Bronchial epithelial cell (primary cell): ENCODE measurements at regions not wholly inside any gene's neighbourhood (a gene's known extent, or its start where the extent isn't known, plus 50 kb on each side); places are given as distances from the start of the nearest gene placed in this dataset.
"Not testable (repeated sequence)": the region's sequence is repeated elsewhere in the genome, so short reads cannot be mapped to it uniquely, and the experiment has no call there.

Experiments
- DNase-seq: peaks from one replicate; pipeline ENCODE4 v3.0.0-alpha.2; 2010; ENCODE audit warnings: low read depth
- FAIRE-seq: peaks from 2 replicates; lab custom pipeline; 2011; peaks lifted over from hg19 to GRCh38; lab: Jason Lieb, UNC
- H3K27me3 ChIP-seq: 2 replicates; pipeline ENCODE4 v1.5.1; 2011; ENCODE audit warnings: low read length; ENCODE audit not compliant: control insufficient read depth, insufficient read depth
- H3K36me3 ChIP-seq: 2 replicates; pipeline ENCODE4 v1.5.1; 2011; ENCODE audit warnings: low read length; ENCODE audit not compliant: control insufficient read depth, insufficient read depth
- H3K4me3 ChIP-seq: 2 replicates; pipeline ENCODE4 v1.5.1; 2011; ENCODE audit warnings: mild to moderate bottlenecking, low read depth, low read length, control low read depth
- CTCF ChIP-seq: IDR thresholded peaks from 2 replicates; pipeline ENCODE4 v1.5.1; 2011; ENCODE audit warnings: mild to moderate bottlenecking, moderate library complexity, low read length, control low read depth, inconsistent platforms; ENCODE audit not compliant: insufficient read depth, severe bottlenecking

GRCh38 chr5:130425424-130425823, 521.2 kb downstream of the CHSY3 start:
- H3K27me3 ChIP-seq, result no peaks in the 10 kb centered on the region
- H3K4me3 ChIP-seq, result no peak overlapping the region
- no peak for TF ChIP-seq CTCF
- DNase-seq (no peak), FAIRE-seq (no peak)
- no peaks in the 10 kb centered on the region for H3K36me3 ChIP-seq

GRCh38 chr5:130424341-130424740, 520.1 kb downstream of the CHSY3 start:
- FAIRE-seq, result peak; percentile 40

GRCh38 chr5:130402906-130403305, 498.6 kb downstream of the CHSY3 start:
- no peaks in the 10 kb centered on the region for H3K27me3 ChIP-seq
- no peak overlapping the region for H3K4me3 ChIP-seq
- no peak for TF ChIP-seq CTCF
- no peaks in the 10 kb centered on the region for H3K36me3 ChIP-seq
- FAIRE-seq, result no peak
- no peak for DNase-seq

More at GRCh38 chr5:130424341-130424740, 520.1 kb downstream of the CHSY3 start:
- TF ChIP-seq CTCF, result no peak
- no peak for DNase-seq
- Histone ChIP-seq H3K27me3 (no peaks in the 10 kb centered on the region), H3K36me3 (no peaks in the 10 kb centered on the region), H3K4me3 (no peak overlapping the region)

- Histone ChIP-seq H3K27me3 (no peaks in the 10 kb centered on the region), H3K4me3 (no peak overlapping the region), H3K36me3 (no peaks in the 10 kb centered on the region)
- TF ChIP-seq CTCF, result no peak
- DNase-seq (peak; percentile 72), FAIRE-seq (no peak)
These were observed 495.8 kb downstream of the CHSY3 start for GRCh38 chr5:130400091-130400490.

- DNase-seq (no peak), FAIRE-seq (no peak)
- no peaks in the 10 kb centered on the region for H3K36me3 ChIP-seq
- H3K27me3 ChIP-seq, result no peaks in the 10 kb centered on the region
- no peak overlapping the region for H3K4me3 ChIP-seq
- no peak for TF ChIP-seq CTCF
These were observed 494.6 kb downstream of the CHSY3 start for GRCh38 chr5:130398825-130399224.

GRCh38 chr5:130397727-130398126, 493.5 kb downstream of the CHSY3 start:
- not testable (repeated sequence) for H3K36me3 ChIP-seq, H3K4me3 ChIP-seq, FAIRE-seq, DNase-seq, H3K27me3 ChIP-seq
